Endothelial cell of umbilical vein (primary cell): ENCODE measurements at regions not wholly inside any gene's neighbourhood (a gene's known extent, or its start where the extent isn't known, plus 50 kb on each side); places are given as distances from the start of the nearest gene placed in this dataset.

Experiments
- BruUV-seq: library from RNA; stranded (reverse); fragments of 400-500 nt; replicated peaks from 2 replicates; lab custom pipeline; 2021; lab: Mats Ljungman, UMichigan
- CTCF ChIA-PET: fragments of 300-600, 350-600 bp; sonication (Branson Sonifier 250); formaldehyde crosslinking; loops from one replicate; lab custom pipeline; 2021; ENCODE audit warnings: antibody characterized with exemption, inconsistent platforms; lab: Charles Lee
- POLR2A ChIA-PET: fragments of 300-600, 350-600 bp; sonication (Branson Sonifier 250); formaldehyde crosslinking; loops from one replicate; lab custom pipeline; 2021; ENCODE audit warnings: antibody characterized with exemption, inconsistent platforms; lab: Charles Lee
- DNase-seq: peaks from one replicate; pipeline ENCODE4 v3.0.0-alpha.2; 2011; ENCODE audit warnings: low read depth, low spot score
- FAIRE-seq: peaks from 2 replicates; lab custom pipeline; 2011; peaks lifted over from hg19 to GRCh38; lab: Jason Lieb, UNC
- H2AFZ ChIP-seq: 2 replicates; pipeline ENCODE4 v1.6.0; 2012; ENCODE audit warnings: low read depth, low read length, control low read depth, inconsistent platforms
- H3K27ac ChIP-seq: 2 replicates; pipeline ENCODE4 v1.5.1; 2011; ENCODE audit warnings: low read depth, mild to moderate bottlenecking, control low read depth, low read length, moderate library complexity; ENCODE audit not compliant: insufficient read depth
- H3K27me3 ChIP-seq, 2 experiments: 2 replicates each; pipeline versions ENCODE4 v1.6.0 to v1.6.1; 2011; ENCODE audit warnings: low read length in 2 of 2, mixed read lengths in 1 of 2; ENCODE audit not compliant: control insufficient read depth in 2 of 2, insufficient read depth in 2 of 2
- H3K36me3 ChIP-seq, 2 experiments: 2 replicates in 1 of 2; 3 replicates in 1 of 2; pipeline ENCODE4 v1.5.1; 2011; ENCODE audit warnings: low read length in 2 of 2, mild to moderate bottlenecking in 1 of 2, moderate library complexity in 1 of 2; ENCODE audit not compliant: control insufficient read depth in 2 of 2, insufficient read depth in 2 of 2; ENCODE audit errors: extremely low read depth in 1 of 2
- H3K4me1 ChIP-seq: 3 replicates; pipeline ENCODE4 v1.5.1; 2011; ENCODE audit warnings: mild to moderate bottlenecking, low read length; ENCODE audit not compliant: control insufficient read depth, insufficient read depth; ENCODE audit errors: extremely low read depth
- H3K4me2 ChIP-seq: 2 replicates; pipeline ENCODE4 v1.6.1; 2011; ENCODE audit warnings: low read length, control low read depth, mixed read lengths; ENCODE audit not compliant: insufficient read depth
- H3K4me3 ChIP-seq, 3 experiments: fragments of 200-600 bp in 1 of 3; sonication (generic), shearing (Covaris generic) in 1 of 3; replicated peaks in 1 of 3; 2 replicates each; pipeline ENCODE4 v1.5.1; 2011 to 2016; ENCODE audit warnings: control low read depth in 3 of 3, low read length in 3 of 3, mild to moderate bottlenecking in 2 of 3, inconsistent platforms in 1 of 3, low read depth in 1 of 3, moderate library complexity in 1 of 3; ENCODE audit not compliant: insufficient read depth in 1 of 3
- H3K79me2 ChIP-seq: 2 replicates; pipeline ENCODE4 v1.6.0; 2012; ENCODE audit warnings: low read length, inconsistent platforms; ENCODE audit not compliant: control insufficient read depth, insufficient read depth
- H3K9ac ChIP-seq: replicated peaks from 2 replicates; pipeline ENCODE3; 2011; ENCODE audit warnings: low read length, control low read depth; ENCODE audit not compliant: insufficient read depth; ENCODE audit errors: extremely low read depth
- H3K9me1 ChIP-seq: replicated peaks from 3 replicates; pipeline ENCODE4 v1.6.0; 2011; ENCODE audit warnings: mild to moderate bottlenecking, low read length; ENCODE audit not compliant: control insufficient read depth, insufficient read depth; ENCODE audit errors: extremely low read depth
- H3K9me3 ChIP-seq: replicated peaks from 2 replicates; pipeline ENCODE4 v1.5.1; 2012; ENCODE audit warnings: low read length, inconsistent platforms; ENCODE audit not compliant: control insufficient read depth, insufficient read depth
- H4K20me1 ChIP-seq: replicated peaks from 2 replicates; pipeline ENCODE3; 2011; ENCODE audit warnings: mild to moderate bottlenecking, low read length; ENCODE audit not compliant: control insufficient read depth, insufficient read depth; ENCODE audit errors: extremely low read depth
- CTCF ChIP-seq, 2 donors: IDR thresholded peaks; 1 replicate in 1 of 2; 2 replicates in 1 of 2; pipeline ENCODE4 v1.5.1; 2011; ENCODE audit warnings: low read length in 2 of 2, mild to moderate bottlenecking in 2 of 2, moderate library complexity in 2 of 2, control low read depth in 1 of 2, inconsistent platforms in 1 of 2, low read depth in 1 of 2; ENCODE audit not compliant: insufficient read depth in 1 of 2; ENCODE audit errors: extremely low read depth in 1 of 2
- EZH2 ChIP-seq: IDR thresholded peaks from 2 replicates; pipeline ENCODE4 v1.6.1; 2012; ENCODE audit warnings: borderline replicate concordance, low read depth, mild to moderate bottlenecking, moderate library complexity, low read length, inconsistent platforms; ENCODE audit not compliant: severe bottlenecking
- FOS ChIP-seq: IDR thresholded peaks from 2 replicates; pipeline ENCODE4 v1.6.1; 2011; ENCODE audit warnings: mild to moderate bottlenecking, low read length, moderate library complexity, borderline replicate concordance; ENCODE audit not compliant: insufficient read depth
- GATA2 ChIP-seq: IDR thresholded peaks from 2 replicates; pipeline ENCODE4 v1.7.0; 2011; ENCODE audit warnings: low read depth, mild to moderate bottlenecking, moderate library complexity, mixed read lengths, low read length; ENCODE audit not compliant: insufficient read length, insufficient read depth
- JUN ChIP-seq: IDR thresholded peaks from 2 replicates; pipeline ENCODE4 v1.6.1; 2011; ENCODE audit warnings: borderline replicate concordance, low read depth; ENCODE audit not compliant: insufficient read length, insufficient read depth
- MAX ChIP-seq: IDR thresholded peaks from 2 replicates; pipeline ENCODE4 v1.6.1; 2011; ENCODE audit not compliant: insufficient read depth, insufficient read length
- MYC ChIP-seq: IDR thresholded peaks from one replicate; pipeline ENCODE4 v1.6.1; 2011; ENCODE audit warnings: mild to moderate bottlenecking, low read depth, low read length
- POLR2A ChIP-seq: IDR thresholded peaks from 2 replicates; pipeline ENCODE4 v1.6.1; 2012; ENCODE audit warnings: low read depth, mild to moderate bottlenecking, control low read depth, low read length
- POLR2AphosphoS5 ChIP-seq: IDR thresholded peaks from 2 replicates; pipeline ENCODE4 v1.6.1; 2012; ENCODE audit warnings: low read depth, mild to moderate bottlenecking, control low read depth, low read length, moderate library complexity; ENCODE audit not compliant: insufficient read depth
- dilution Hi-C: fragments of 300-500 bp; cut with MboI; formaldehyde crosslinking; loops from one replicate; pipeline ENCODE4 v1.15.0; 2019; ENCODE audit warnings: low sequenced_read_pairs; ENCODE audit not compliant: extremely low pct_ligation_motif_present
- intact Hi-C: fragments of 100-400 bp; cut with micrococcal nuclease; formaldehyde crosslinking; loops from one replicate; pipeline ENCODE4 v1.10.0; 2022

- Histone ChIP-seq H3K36me3 (no peaks in the 10 kb centered on the region), H3K27me3 (no peaks in the 10 kb centered on the region), H4K20me1 (no peaks in the 10 kb centered on the region), H3K9me3 (peaks cover 4% of the 10 kb centered on the region), H3K79me2 (no peaks in the 10 kb centered on the region), H3K4me2 (no peak overlapping the region), H3K4me1 (no peaks in the 10 kb centered on the region), H3K4me3 (no peak overlapping the region), H3K9me1 (no peaks in the 10 kb centered on the region), H3K9ac (no peak overlapping the region), H3K27ac (no peak overlapping the region), H2AFZ (no peak overlapping the region)
- ChIA-PET CTCF (no interaction called here), POLR2A (no interaction called here)
- intact Hi-C loops (no loop called here), dilution Hi-C loops (no loop called here)
- TF ChIP-seq MYC (no peak), POLR2AphosphoS5 (no peak), EZH2 (no peak), CTCF (IDR thresholded peaks at IDR 0.05; ENCODE audit: extremely low read depth in 1 of 2, insufficient read depth in 1 of 2, low read depth in 1 of 2, low read length in 2 of 2) (no peak), POLR2A (no peak), MAX (no peak), FOS (no peak), JUN (no peak), GATA2 (no peak)
- no peak for FAIRE-seq
- no TSS peak for BruUV-seq
- DNase-seq: no peak
Observed at GRCh38 chr1:216881695-216882094, 158.5 kb upstream of the ESRRG start.
